Gastrocnemius medialis (tissue), 4 donors: ENCODE measurements at regions not wholly inside any gene's neighbourhood (a gene's known extent, or its start where the extent isn't known, plus 50 kb on each side); places are given as distances from the start of the nearest gene placed in this dataset.

Experiments
- ATAC-seq, 2 donors: fragments of 150-250 bp; one replicate each; pipeline ENCODE4 v1.9.1; 2016
- DNase-seq, 2 donors: peaks; one replicate each; pipeline ENCODE4 v3.0.0-alpha.2; 2019
- H3K27ac ChIP-seq, 4 donors: fragments of 200-600 bp; sonication (generic); 1 replicate in 1 of 4; 2 replicates in 3 of 4; pipeline ENCODE4 v1.5.1; 2016 to 2018; ENCODE audit warnings: mild to moderate bottlenecking in 2 of 4, moderate library complexity in 1 of 4
- H3K27me3 ChIP-seq, 3 donors: fragments of 200-600 bp; sonication (generic) in 2 of 3; 1 replicate in 1 of 3; 2 replicates in 2 of 3; pipeline versions ENCODE4 v1.5.1 to v1.6.0; 2016 to 2019; ENCODE audit warnings: mild to moderate bottlenecking in 1 of 3, moderate library complexity in 1 of 3
- H3K36me3 ChIP-seq, 2 donors: fragments of 200-600 bp; sonication (generic) in 1 of 2; one replicate each; pipeline ENCODE4 v1.5.1; 2017 to 2018
- H3K4me1 ChIP-seq, 2 donors: fragments of 200-600 bp; sonication (generic) in 1 of 2; one replicate each; pipeline ENCODE4 v1.5.1; 2016 to 2017; ENCODE audit warnings: mild to moderate bottlenecking in 2 of 2
- H3K4me3 ChIP-seq, 4 donors: fragments of 200-600 bp; sonication (generic) in 3 of 4; 1 replicate in 1 of 4; 2 replicates in 3 of 4; pipeline ENCODE4 v1.5.1; 2016 to 2019; ENCODE audit warnings: mild to moderate bottlenecking in 2 of 4
- H3K9me3 ChIP-seq, 3 donors: fragments of 200-600 bp; sonication (generic) in 2 of 3; 1 replicate in 1 of 3; 2 replicates in 2 of 3; pipeline ENCODE4 v1.5.1; 2016 to 2019
- POLR2A ChIP-seq, 2 donors: fragments of 450-650 bp; IDR thresholded peaks; one replicate each; pipeline ENCODE4 v1.6.1; 2017; ENCODE audit warnings: antibody characterized with exemption in 2 of 2, mild to moderate bottlenecking in 2 of 2, moderate library complexity in 2 of 2
- in situ Hi-C, 4 donors: fragments of 200-750 bp; cut with MboI; loops; one replicate each; pipeline versions ENCODE4 v1.15.0 to v1.8.0; 2017; ENCODE audit warnings: low sequenced_read_pairs in 4 of 4
- intact Hi-C: fragments of 100-400 bp; cut with DNase I; formaldehyde crosslinking; loops from one replicate; pipeline ENCODE4 v1.15.1; 2023; ENCODE audit warnings: low total_unique reads
- TF ChIP-seq, protein P1 (sequence below), 5 experiments: fragments of 450-650 bp in 3 of 5; fragments of 200-600 bp in 2 of 5; sonication (generic) in 2 of 5; IDR thresholded peaks in 4 of 5; conservative IDR thresholded peaks in 1 of 5; 1 replicate in 4 of 5; 2 replicates in 1 of 5; pipeline ENCODE4 v1.5.1; 2016 to 2019; ENCODE audit warnings: antibody characterized with exemption in 5 of 5, mild to moderate bottlenecking in 3 of 5, moderate library complexity in 3 of 5

GRCh38 chr2:39991298-39991697 is 212.2 kb upstream of the THUMPD2 start:
- H3K27me3 ChIP-seq: no peaks in the 10 kb centered on the region
- ATAC-seq: no peak
- no peaks in the 10 kb centered on the region for H3K4me1 ChIP-seq
- no peak for DNase-seq
- H3K9me3 ChIP-seq: no peaks in the 10 kb centered on the region
- no peak overlapping the region for H3K4me3 ChIP-seq
- in situ Hi-C loops: no loop called here
- no peak for TF ChIP-seq POLR2A (IDR thresholded peaks at IDR 0.05)
- TF ChIP-seq, protein P1, sequence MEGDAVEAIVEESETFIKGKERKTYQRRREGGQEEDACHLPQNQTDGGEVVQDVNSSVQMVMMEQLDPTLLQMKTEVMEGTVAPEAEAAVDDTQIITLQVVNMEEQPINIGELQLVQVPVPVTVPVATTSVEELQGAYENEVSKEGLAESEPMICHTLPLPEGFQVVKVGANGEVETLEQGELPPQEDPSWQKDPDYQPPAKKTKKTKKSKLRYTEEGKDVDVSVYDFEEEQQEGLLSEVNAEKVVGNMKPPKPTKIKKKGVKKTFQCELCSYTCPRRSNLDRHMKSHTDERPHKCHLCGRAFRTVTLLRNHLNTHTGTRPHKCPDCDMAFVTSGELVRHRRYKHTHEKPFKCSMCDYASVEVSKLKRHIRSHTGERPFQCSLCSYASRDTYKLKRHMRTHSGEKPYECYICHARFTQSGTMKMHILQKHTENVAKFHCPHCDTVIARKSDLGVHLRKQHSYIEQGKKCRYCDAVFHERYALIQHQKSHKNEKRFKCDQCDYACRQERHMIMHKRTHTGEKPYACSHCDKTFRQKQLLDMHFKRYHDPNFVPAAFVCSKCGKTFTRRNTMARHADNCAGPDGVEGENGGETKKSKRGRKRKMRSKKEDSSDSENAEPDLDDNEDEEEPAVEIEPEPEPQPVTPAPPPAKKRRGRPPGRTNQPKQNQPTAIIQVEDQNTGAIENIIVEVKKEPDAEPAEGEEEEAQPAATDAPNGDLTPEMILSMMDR (IDR thresholded peaks at IDR 0.05 in 4 of 5, conservative IDR thresholded peaks at IDR 0.05 in 1 of 5): no peak
- no peak overlapping the region for H3K27ac ChIP-seq
- H3K36me3 ChIP-seq: no peaks in the 10 kb centered on the region
- intact Hi-C loops: no loop called here

DNA sequence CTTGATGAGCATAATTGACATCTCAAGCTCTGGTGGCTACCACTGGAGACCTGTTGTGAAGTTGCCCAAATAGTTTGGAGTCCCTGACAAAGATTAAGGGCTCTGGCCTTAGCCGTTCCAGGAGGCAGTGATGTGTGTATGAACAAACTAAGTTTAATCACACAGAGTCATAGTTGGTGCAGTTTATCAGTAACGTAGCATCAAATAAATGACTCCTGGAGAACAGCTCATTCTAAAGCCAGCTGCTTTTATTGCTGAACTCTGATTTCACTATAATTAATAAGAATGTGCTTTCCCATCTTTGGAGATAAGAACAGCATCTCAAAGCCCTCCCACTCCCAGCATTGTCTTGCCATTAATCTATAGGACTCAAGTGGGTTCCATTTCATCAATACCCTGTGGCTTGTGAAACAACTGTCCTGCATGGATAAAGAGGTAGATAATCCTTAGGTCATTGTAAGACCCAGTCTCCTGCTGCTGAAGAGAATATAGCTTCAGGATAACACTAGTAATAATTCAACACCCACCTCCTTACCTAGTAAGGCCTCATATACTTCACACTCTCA is 211.4 kb upstream of the THUMPD2 start:
- H3K4me1 ChIP-seq: no peaks in the 10 kb centered on the region
- intact Hi-C loops: no loop called here
- no peak for ATAC-seq

GRCh38 chr2:39989888-39990287 is 210.8 kb upstream of the THUMPD2 start:
- no peaks in the 10 kb centered on the region for H3K9me3 ChIP-seq
- intact Hi-C loops: no loop called here
- no peak overlapping the region for H3K4me3 ChIP-seq
- H3K27me3 ChIP-seq: no peaks in the 10 kb centered on the region
- ATAC-seq (no peak), DNase-seq (no peak)
- in situ Hi-C loops: no loop called here
- no peak for TF ChIP-seq POLR2A (IDR thresholded peaks at IDR 0.05)
- TF ChIP-seq, protein P1 (IDR thresholded peaks at IDR 0.05 in 4 of 5, conservative IDR thresholded peaks at IDR 0.05 in 1 of 5): no peak
- no peak overlapping the region for H3K27ac ChIP-seq
- H3K4me1 ChIP-seq: no peaks in the 10 kb centered on the region
- no peaks in the 10 kb centered on the region for H3K36me3 ChIP-seq

More for the DNA sequence above, 211.4 kb upstream of the THUMPD2 start:
- no peak overlapping the region for H3K27ac ChIP-seq
- no peak overlapping the region for H3K4me3 ChIP-seq
- H3K9me3 ChIP-seq: no peaks in the 10 kb centered on the region
- TF ChIP-seq, protein P1 (IDR thresholded peaks at IDR 0.05 in 4 of 5, conservative IDR thresholded peaks at IDR 0.05 in 1 of 5): no peak
- no peak for TF ChIP-seq POLR2A (IDR thresholded peaks at IDR 0.05)
- H3K27me3 ChIP-seq: no peaks in the 10 kb centered on the region
- no peak for DNase-seq
- H3K36me3 ChIP-seq: no peaks in the 10 kb centered on the region
- in situ Hi-C loops: no loop called here

- in situ Hi-C loops: no loop called here
- TF ChIP-seq POLR2A (IDR thresholded peaks at IDR 0.05): no peak
- TF ChIP-seq, protein P1 (IDR thresholded peaks at IDR 0.05 in 4 of 5, conservative IDR thresholded peaks at IDR 0.05 in 1 of 5): no peak
- ATAC-seq (no peak), DNase-seq (no peak)
- Histone ChIP-seq H3K27me3 (no peaks in the 10 kb centered on the region), H3K9me3 (no peaks in the 10 kb centered on the region), H3K36me3 (no peaks in the 10 kb centered on the region), H3K27ac (no peak overlapping the region), H3K4me1 (no peaks in the 10 kb centered on the region), H3K4me3 (no peak overlapping the region)
- intact Hi-C loops: no loop called here
These were observed 202.8 kb upstream of the THUMPD2 start for GRCh38 chr2:39981883-39982311.

DNA sequence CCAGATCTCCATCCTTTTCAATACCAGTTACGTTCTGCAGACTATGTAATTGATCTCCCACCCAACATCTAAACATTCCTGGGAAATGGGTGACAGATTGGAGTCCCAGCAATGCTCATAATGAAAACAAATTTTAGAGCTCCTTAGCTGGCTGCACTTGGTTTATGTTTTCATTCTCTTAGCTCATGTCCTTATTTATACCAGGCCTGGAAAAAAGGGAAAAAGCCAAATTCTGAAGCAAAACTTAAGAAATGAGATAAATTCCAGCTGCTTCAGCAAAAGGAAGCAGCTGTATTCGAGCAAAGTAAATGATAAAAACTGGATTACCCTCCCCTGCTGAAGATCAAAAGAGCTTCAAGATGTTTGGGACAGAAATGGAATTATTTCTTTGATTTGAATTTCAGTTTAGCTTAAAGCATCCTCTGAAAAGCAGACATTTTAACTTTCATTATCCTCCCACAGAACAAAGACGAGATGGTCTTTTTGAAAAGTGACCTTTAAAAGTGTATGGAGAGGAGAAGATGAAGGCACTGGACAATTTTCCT is 196.5 kb upstream of the THUMPD2 start:
- H3K27ac ChIP-seq: no peak overlapping the region
- TF ChIP-seq, protein P1 (IDR thresholded peaks at IDR 0.05 in 4 of 5, conservative IDR thresholded peaks at IDR 0.05 in 1 of 5): no peak
- no peak for TF ChIP-seq POLR2A (IDR thresholded peaks at IDR 0.05)
- DNase-seq: no peak
- no peaks in the 10 kb centered on the region for H3K4me1 ChIP-seq
- no peak overlapping the region for H3K4me3 ChIP-seq
- no peaks in the 10 kb centered on the region for H3K9me3 ChIP-seq
- in situ Hi-C loops: no loop called here
- no peaks in the 10 kb centered on the region for H3K36me3 ChIP-seq
- H3K27me3 ChIP-seq: no peaks in the 10 kb centered on the region
- ATAC-seq: no peak
- intact Hi-C loops: no loop called here
